ENCODE measurements at regions not wholly inside any gene's neighbourhood (a gene's known extent, or its start where the extent isn't known, plus 50 kb on each side); places are given as distances from the start of the nearest gene placed in this dataset.

GRCh38 chr10:31709028-31709427, 219.6 kb downstream of the ARHGAP12 start:
- DNase-seq, result no peak

GRCh38 chr10:31708474-31708873, 220.2 kb downstream of the ARHGAP12 start:
- no peak for DNase-seq

GRCh38 chr10:31708046-31708445, 220.6 kb downstream of the ARHGAP12 start:
- no peak for DNase-seq

GRCh38 chr10:31707093-31708039, 221.3 kb downstream of the ARHGAP12 start:
- no peak for DNase-seq

GRCh38 chr10:31706464-31707092, 222.1 kb downstream of the ARHGAP12 start:
- no peak for DNase-seq

GRCh38 chr10:31705136-31705535, 223.5 kb downstream of the ARHGAP12 start:
- no peak for DNase-seq

GRCh38 chr10:31704195-31704594, 224.4 kb downstream of the ARHGAP12 start:
- no peak for DNase-seq

GRCh38 chr10:31702954-31703353, 225.7 kb downstream of the ARHGAP12 start:
- DNase-seq, result no peak

GRCh38 chr10:31702005-31702404, 226.6 kb downstream of the ARHGAP12 start:
- DNase-seq, result no peak

GRCh38 chr10:31701546-31701945, 227.1 kb downstream of the ARHGAP12 start:
- no peak for DNase-seq

GRCh38 chr10:31700181-31700611, 228.4 kb downstream of the ARHGAP12 start:
- no peak for DNase-seq

GRCh38 chr10:31698181-31698830, 230.3 kb downstream of the ARHGAP12 start:
- DNase-seq, result no peak

GRCh38 chr10:31697271-31698180, 231.1 kb downstream of the ARHGAP12 start:
- no peak for DNase-seq

- no peak for DNase-seq
These were observed 233.4 kb downstream of the ARHGAP12 start for GRCh38 chr10:31694929-31695837.

- DNase-seq, result no peak
These were observed 234.4 kb downstream of the ARHGAP12 start for GRCh38 chr10:31694126-31694685.

GRCh38 chr10:31693491-31693890, 235.1 kb downstream of the ARHGAP12 start:
- no peak for DNase-seq

- DNase-seq, result no peak
These were observed 239.4 kb downstream of the ARHGAP12 start for GRCh38 chr10:31689233-31689632.

GRCh38 chr10:31687663-31688482, 240.8 kb downstream of the ARHGAP12 start:
- no peak for DNase-seq

GRCh38 chr10:31686599-31686998, 242.0 kb downstream of the ARHGAP12 start:
- no peak for DNase-seq

- DNase-seq, result no peak
These were observed 244.9 kb downstream of the ARHGAP12 start for GRCh38 chr10:31683682-31684081.

All from activated effector memory CD4-positive, alpha-beta T cell treated with Interleukin-2 at 50 U/mL for 16 hours (primary cell).